Upper lobe of right lung (tissue), 1 donor: ENCODE measurements at regions not wholly inside any gene's neighbourhood (a gene's known extent, or its start where the extent isn't known, plus 50 kb on each side); places are given as distances from the start of the nearest gene placed in this dataset.

Experiments
- ATAC-seq: fragments of 200-7000 bp; cut with Tn5 transposase; one replicate; pipeline ENCODE4 v1.9.1; 2020; ENCODE audit warnings: mild to moderate bottlenecking, moderate library complexity
- DNase-seq: peaks from one replicate; pipeline ENCODE4 v3.0.0-alpha.2; 2020
- H3K27ac ChIP-seq: fragments of 200-600 bp; one replicate; pipeline ENCODE4 v1.8.0; 2022
- H3K27me3 ChIP-seq: fragments of 200-600 bp; one replicate; pipeline ENCODE4 v1.8.0; 2022; ENCODE audit warnings: mild to moderate bottlenecking
- H3K36me3 ChIP-seq: fragments of 200-600 bp; one replicate; pipeline ENCODE4 v1.8.0; 2022
- H3K4me1 ChIP-seq: fragments of 200-600 bp; one replicate; pipeline ENCODE4 v1.8.0; 2022
- H3K4me3 ChIP-seq: fragments of 200-600 bp; one replicate; pipeline ENCODE4 v1.8.0; 2022; ENCODE audit warnings: mild to moderate bottlenecking
- H3K9me3 ChIP-seq: fragments of 200-600 bp; one replicate; pipeline ENCODE4 v1.8.0; 2022
- CTCF ChIP-seq: fragments of 200-600 bp; IDR thresholded peaks from one replicate; pipeline ENCODE4 v1.8.0; 2022; ENCODE audit warnings: antibody characterized with exemption
- intact Hi-C: fragments of 100-400 bp; cut with DNase I; formaldehyde crosslinking; loops from one replicate; pipeline ENCODE4 v1.11.0; 2022
- donor health status: DM: no; HTN: yes; CAD: no; lungs with severe emphysema.

GRCh38 chr2:41579806-41580205 is 468.0 kb upstream of the PKDCC start:
- intact Hi-C loops, result no loop called here
- no peaks in the 10 kb centered on the region for H3K4me1 ChIP-seq
- H3K9me3 ChIP-seq, result no peaks in the 10 kb centered on the region
- TF ChIP-seq CTCF, result no peak
- H3K4me3 ChIP-seq, result no peak overlapping the region
- H3K36me3 ChIP-seq, result no peaks in the 10 kb centered on the region
- DNase-seq (no peak), ATAC-seq (no peak)
- H3K27ac ChIP-seq, result no peak overlapping the region
- no peaks in the 10 kb centered on the region for H3K27me3 ChIP-seq

- intact Hi-C loops, result no loop called here
- Histone ChIP-seq H3K27ac (no peak overlapping the region), H3K27me3 (no peaks in the 10 kb centered on the region), H3K9me3 (no peaks in the 10 kb centered on the region), H3K4me3 (no peak overlapping the region), H3K36me3 (no peaks in the 10 kb centered on the region), H3K4me1 (no peaks in the 10 kb centered on the region)
- ATAC-seq, result no peak
- no peak for DNase-seq
- TF ChIP-seq CTCF, result no peak
Observed at GRCh38 chr2:41580806-41581205, 467.0 kb upstream of the PKDCC start.

GRCh38 chr2:41595240-41595639 is 452.6 kb upstream of the PKDCC start:
- Histone ChIP-seq H3K27ac (no peak overlapping the region), H3K9me3 (no peaks in the 10 kb centered on the region), H3K4me1 (peaks cover 6% of the 10 kb centered on the region), H3K27me3 (no peaks in the 10 kb centered on the region), H3K36me3 (no peaks in the 10 kb centered on the region), H3K4me3 (no peak overlapping the region)
- DNase-seq (no peak), ATAC-seq (no peak)
- intact Hi-C loops, result no loop called here
- no peak for TF ChIP-seq CTCF

- peak overlapping the region; percentile 43 for H3K27ac ChIP-seq
Observed at GRCh38 chr2:41597680-41598079, 450.1 kb upstream of the PKDCC start.

GRCh38 chr2:41598161-41598894 is 449.5 kb upstream of the PKDCC start:
- no peak for TF ChIP-seq CTCF
- no peak overlapping the region for H3K4me3 ChIP-seq
- intact Hi-C loops, result no loop called here

More at GRCh38 chr2:41597680-41598079, 450.1 kb upstream of the PKDCC start:
- TF ChIP-seq CTCF, result no peak
- no peaks in the 10 kb centered on the region for H3K36me3 ChIP-seq
- peaks cover 6% of the 10 kb centered on the region for H3K4me1 ChIP-seq
- no peaks in the 10 kb centered on the region for H3K9me3 ChIP-seq
- no peaks in the 10 kb centered on the region for H3K27me3 ChIP-seq
- no peak for ATAC-seq
- no peak overlapping the region for H3K4me3 ChIP-seq
- DNase-seq, result no peak
- intact Hi-C loops, result no loop called here

GRCh38 chr2:41600460-41600859 is 447.4 kb upstream of the PKDCC start:
- Histone ChIP-seq H3K9me3 (no peaks in the 10 kb centered on the region), H3K27ac (no peak overlapping the region), H3K4me3 (no peak overlapping the region), H3K4me1 (peaks cover 6% of the 10 kb centered on the region), H3K27me3 (no peaks in the 10 kb centered on the region), H3K36me3 (no peaks in the 10 kb centered on the region)
- no peak for TF ChIP-seq CTCF
- intact Hi-C loops, result no loop called here
- no peak for ATAC-seq
- DNase-seq, result no peak

More at GRCh38 chr2:41598161-41598894, 449.5 kb upstream of the PKDCC start:
- Histone ChIP-seq H3K27ac (peak overlapping the region; percentile 43), H3K27me3 (no peaks in the 10 kb centered on the region), H3K36me3 (no peaks in the 10 kb centered on the region), H3K9me3 (no peaks in the 10 kb centered on the region), H3K4me1 (peaks cover 6% of the 10 kb centered on the region)
- DNase-seq (no peak), ATAC-seq (no peak)
